DMS 273 (cell line): ENCODE measurements at regions not wholly inside any gene's neighbourhood (a gene's known extent, or its start where the extent isn't known, plus 50 kb on each side); places are given as distances from the start of the nearest gene placed in this dataset.
"Not testable (repeated sequence)": the region's sequence is repeated elsewhere in the genome, so short reads cannot be mapped to it uniquely, and the experiment has no call there.

Experiments used
- DNase-seq: peaks from one replicate; lab custom pipeline; 2025; ENCODE audit not compliant: unreplicated experiment; lab: John Stamatoyannopoulos, UW

- no peak for DNase-seq
Observed at GRCh38 chr6:9744119-9744518, 670.8 kb downstream of the TFAP2A start.

- no peak for DNase-seq
Observed at GRCh38 chr6:9732056-9732455, 682.8 kb downstream of the TFAP2A start.

- DNase-seq = not testable (repeated sequence)
Observed at GRCh38 chr6:9725776-9726175, 689.1 kb downstream of the TFAP2A start.

- no peak for DNase-seq
Observed at GRCh38 chr6:9717568-9717967, 697.3 kb downstream of the TFAP2A start.

GRCh38 chr6:9711365-9711764 lies 703.5 kb downstream of the TFAP2A start:
- no peak for DNase-seq

GRCh38 chr6:9710574-9710973 lies 704.3 kb downstream of the TFAP2A start:
- no peak for DNase-seq

- no peak for DNase-seq
Observed at GRCh38 chr6:9708600-9708999, 706.3 kb downstream of the TFAP2A start.

- no peak for DNase-seq
Observed at GRCh38 chr6:9704989-9705388, 709.9 kb downstream of the TFAP2A start.

- no peak for DNase-seq
Observed at GRCh38 chr6:9702914-9703313, 712.0 kb downstream of the TFAP2A start.

GRCh38 chr6:9699888-9700287 lies 715.0 kb downstream of the TFAP2A start:
- DNase-seq = peak; percentile 68

- DNase-seq = no peak
Observed at GRCh38 chr6:9697263-9697931, 717.5 kb downstream of the TFAP2A start.

GRCh38 chr6:9690388-9690787 lies 724.5 kb downstream of the TFAP2A start:
- DNase-seq = no peak

GRCh38 chr6:9680727-9681126 lies 734.1 kb downstream of the TFAP2A start:
- not testable (repeated sequence) for DNase-seq

GRCh38 chr6:9675122-9675521 lies 739.8 kb downstream of the TFAP2A start:
- peak; percentile 1 for DNase-seq

- no peak for DNase-seq
Observed at GRCh38 chr6:9659848-9660247, 755.0 kb downstream of the TFAP2A start.

GRCh38 chr6:9657994-9658393 lies 756.9 kb downstream of the TFAP2A start:
- no peak for DNase-seq

- no peak for DNase-seq
Observed at GRCh38 chr6:9647599-9647998, 767.3 kb downstream of the TFAP2A start.

- no peak for DNase-seq
Observed at GRCh38 chr6:9647071-9647445, 767.8 kb downstream of the TFAP2A start.

GRCh38 chr6:9646342-9647070 lies 768.4 kb downstream of the TFAP2A start:
- DNase-seq = no peak

GRCh38 chr6:9638861-9639260 lies 776.0 kb downstream of the TFAP2A start:
- no peak for DNase-seq

GRCh38 chr6:9634776-9635175 lies 780.1 kb downstream of the TFAP2A start:
- DNase-seq = no peak

- DNase-seq = no peak
Observed at GRCh38 chr6:9632026-9632425, 782.8 kb downstream of the TFAP2A start.

- DNase-seq = no peak
Observed at GRCh38 chr6:9628819-9629218, 786.1 kb downstream of the TFAP2A start.
